Neural progenitor cell (in vitro differentiated cells): ENCODE measurements at regions not wholly inside any gene's neighbourhood (a gene's known extent, or its start where the extent isn't known, plus 50 kb on each side); places are given as distances from the start of the nearest gene placed in this dataset.

ENCODE experiments used
- DNase-seq: peaks from one replicate; pipeline ENCODE4 v3.0.0-alpha.2; 2016; ENCODE audit warnings: low spot score
- H2AFZ ChIP-seq: fragments of 200-600 bp; sonication (generic); replicated peaks from 2 replicates; pipeline ENCODE4 v1.6.1; 2016; ENCODE audit warnings: antibody characterized with exemption
- H3F3A ChIP-seq: fragments of 200-600 bp; sonication (generic); 2 replicates; pipeline ENCODE4 v1.6.1; 2016; ENCODE audit warnings: antibody characterized with exemption, low read depth
- H3K27ac ChIP-seq: fragments of 200-600 bp; sonication (generic); 2 replicates; pipeline ENCODE4 v1.5.1; 2016; ENCODE audit warnings: mild to moderate bottlenecking
- H3K27me3 ChIP-seq: fragments of 200-600 bp; sonication (generic); 2 replicates; pipeline ENCODE4 v1.6.1; 2016; ENCODE audit warnings: mild to moderate bottlenecking, moderate library complexity
- H3K36me3 ChIP-seq: fragments of 200-600 bp; sonication (generic); 2 replicates; pipeline ENCODE4 v1.5.1; 2016
- H3K4me1 ChIP-seq: fragments of 200-600 bp; sonication (generic); 2 replicates; pipeline ENCODE4 v1.6.1; 2016; ENCODE audit warnings: mixed run types
- H3K4me2 ChIP-seq: fragments of 200-600 bp; sonication (generic); 2 replicates; pipeline ENCODE4 v1.6.1; 2016
- H3K4me3 ChIP-seq: fragments of 200-600 bp; sonication (generic); 2 replicates; pipeline ENCODE4 v1.5.1; 2016
- H3K79me2 ChIP-seq: fragments of 200-600 bp; sonication (generic); 2 replicates; pipeline ENCODE4 v1.6.1; 2016; ENCODE audit warnings: low read depth
- H3K9ac ChIP-seq: fragments of 200-600 bp; sonication (generic); 2 replicates; pipeline ENCODE4 v1.6.1; 2016
- H3K9me3 ChIP-seq: fragments of 200-600 bp; sonication (generic); 2 replicates; pipeline ENCODE4 v1.5.1; 2016; ENCODE audit warnings: low read depth
- H4K20me1 ChIP-seq: fragments of 200-600 bp; sonication (generic); 2 replicates; pipeline ENCODE4 v1.6.1; 2016; ENCODE audit warnings: low read depth
- H3K27ac Mint-ChIP-seq: 3 replicates; pipeline ENCODE4 v1.8.0; 2021; ENCODE audit warnings: mixed read lengths
- H3K27me3 Mint-ChIP-seq: 2 replicates; pipeline ENCODE4 v1.8.0; 2022; ENCODE audit warnings: low read depth, mild to moderate bottlenecking, inconsistent platforms, moderate library complexity, mixed read lengths; ENCODE audit not compliant: insufficient read depth
- H3K36me3 Mint-ChIP-seq: 3 replicates; pipeline ENCODE4 v1.8.0; 2021; ENCODE audit warnings: mixed read lengths
- H3K4me1 Mint-ChIP-seq: 3 replicates; pipeline ENCODE4 v1.8.0; 2021; ENCODE audit warnings: mixed read lengths
- H3K4me3 Mint-ChIP-seq: 3 replicates; pipeline ENCODE4 v1.8.0; 2021; ENCODE audit warnings: mild to moderate bottlenecking, moderate library complexity, mixed read lengths
- H3K9me3 Mint-ChIP-seq: 3 replicates; pipeline ENCODE4 v1.8.0; 2020; ENCODE audit warnings: mixed read lengths
- CTCF ChIP-seq: fragments of 200-600 bp; sonication (generic); IDR thresholded peaks from 2 replicates; pipeline ENCODE4 v1.5.1; 2017; ENCODE audit warnings: antibody characterized with exemption, mild to moderate bottlenecking
- EZH2 ChIP-seq: fragments of 200-600 bp; sonication (generic); IDR thresholded peaks from 2 replicates; pipeline ENCODE4 v1.6.1; 2017; ENCODE audit warnings: antibody characterized with exemption, mild to moderate bottlenecking, moderate library complexity
- EZH2phosphoT487 ChIP-seq: fragments of 200-600 bp; sonication (generic); IDR thresholded peaks from 2 replicates; pipeline ENCODE4 v1.6.1; 2017; ENCODE audit warnings: antibody characterized with exemption

GRCh38 chr13:65592731-65593130 lies 1637.4 kb downstream of the PCDH9 start:
- no peaks in the 10 kb centered on the region for H4K20me1 ChIP-seq
- no peak overlapping the region for H3K27ac ChIP-seq
- no peaks in the 10 kb centered on the region for H3K36me3 ChIP-seq
- no peak overlapping the region for H3K4me2 ChIP-seq
- H3K27ac Mint-ChIP-seq: no peak overlapping the region
- H2AFZ ChIP-seq: no peak overlapping the region
- no peak for DNase-seq
- no peak overlapping the region for H3K9ac ChIP-seq
- no peaks in the 10 kb centered on the region for H3F3A ChIP-seq
- no peaks in the 10 kb centered on the region for H3K36me3 Mint-ChIP-seq
- no peaks in the 10 kb centered on the region for H3K79me2 ChIP-seq
- peaks cover 3% of the 10 kb centered on the region for H3K4me1 Mint-ChIP-seq
- no peak for TF ChIP-seq EZH2phosphoT487
- no peak for TF ChIP-seq CTCF
- no peak for TF ChIP-seq EZH2
- no peaks in the 10 kb centered on the region for H3K27me3 ChIP-seq
- peaks cover 18% of the 10 kb centered on the region for H3K9me3 Mint-ChIP-seq
- no peak overlapping the region for H3K4me3 ChIP-seq
- no peak overlapping the region for H3K4me3 Mint-ChIP-seq
- H3K27me3 Mint-ChIP-seq: no peaks in the 10 kb centered on the region
- no peaks in the 10 kb centered on the region for H3K4me1 ChIP-seq
- no peaks in the 10 kb centered on the region for H3K9me3 ChIP-seq

- no peak for DNase-seq
- Mint-ChIP-seq H3K27ac (no peak overlapping the region), H3K4me3 (no peak overlapping the region), H3K27me3 (peaks cover 2% of the 10 kb centered on the region), H3K4me1 (no peaks in the 10 kb centered on the region), H3K9me3 (peaks cover 22% of the 10 kb centered on the region), H3K36me3 (no peaks in the 10 kb centered on the region)
- Histone ChIP-seq H3K4me2 (no peak overlapping the region), H3K4me3 (no peak overlapping the region), H3K27ac (no peak overlapping the region), H4K20me1 (no peaks in the 10 kb centered on the region), H3K27me3 (no peaks in the 10 kb centered on the region), H3K9ac (no peak overlapping the region), H3K79me2 (no peaks in the 10 kb centered on the region), H2AFZ (no peak overlapping the region), H3K4me1 (no peaks in the 10 kb centered on the region), H3K9me3 (no peaks in the 10 kb centered on the region), H3F3A (no peaks in the 10 kb centered on the region), H3K36me3 (no peaks in the 10 kb centered on the region)
- TF ChIP-seq EZH2phosphoT487 (no peak), EZH2 (no peak), CTCF (no peak)
Measured at GRCh38 chr13:65585346-65585745, 1644.8 kb downstream of the PCDH9 start.

GRCh38 chr13:65584126-65584525 lies 1646.0 kb downstream of the PCDH9 start:
- H2AFZ ChIP-seq: no peak overlapping the region
- no peaks in the 10 kb centered on the region for H3K36me3 Mint-ChIP-seq
- H4K20me1 ChIP-seq: no peaks in the 10 kb centered on the region
- H3K9ac ChIP-seq: no peak overlapping the region
- no peak for DNase-seq
- no peaks in the 10 kb centered on the region for H3K36me3 ChIP-seq
- no peak overlapping the region for H3K27ac ChIP-seq
- no peaks in the 10 kb centered on the region for H3K79me2 ChIP-seq
- no peaks in the 10 kb centered on the region for H3K9me3 ChIP-seq
- no peak overlapping the region for H3K4me2 ChIP-seq
- no peaks in the 10 kb centered on the region for H3K4me1 ChIP-seq
- H3K9me3 Mint-ChIP-seq: peaks cover 13% of the 10 kb centered on the region
- no peaks in the 10 kb centered on the region for H3K27me3 ChIP-seq
- TF ChIP-seq CTCF: no peak
- no peak for TF ChIP-seq EZH2phosphoT487
- no peak for TF ChIP-seq EZH2
- no peak overlapping the region for H3K4me3 ChIP-seq
- no peak overlapping the region for H3K4me3 Mint-ChIP-seq
- no peaks in the 10 kb centered on the region for H3F3A ChIP-seq
- H3K27me3 Mint-ChIP-seq: peaks cover 2% of the 10 kb centered on the region
- no peaks in the 10 kb centered on the region for H3K4me1 Mint-ChIP-seq
- H3K27ac Mint-ChIP-seq: no peak overlapping the region
